ENCODE measurements at regions not wholly inside any gene's neighbourhood (a gene's known extent, or its start where the extent isn't known, plus 50 kb on each side); places are given as distances from the start of the nearest gene placed in this dataset.

DNA sequence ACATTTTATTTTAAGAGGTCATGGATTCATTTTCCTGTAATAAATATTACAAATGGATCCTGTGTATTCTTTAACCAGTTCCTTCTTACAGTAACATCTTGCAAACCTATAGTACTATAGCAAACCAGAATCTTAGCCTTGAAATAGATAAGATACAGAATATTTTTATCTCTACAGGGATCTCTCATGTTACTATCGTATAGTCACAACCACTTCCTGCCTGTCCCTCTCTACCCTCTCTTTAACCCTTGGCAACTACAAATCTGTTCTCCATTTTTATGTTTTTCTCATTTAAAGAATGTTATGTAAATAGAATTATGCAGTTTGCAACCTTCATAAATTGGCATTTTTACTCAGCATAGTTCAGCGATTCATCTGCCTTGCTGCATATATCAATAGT, 454.0 kb downstream of the DIRAS2 start:
- TF ChIP-seq, protein P1, sequence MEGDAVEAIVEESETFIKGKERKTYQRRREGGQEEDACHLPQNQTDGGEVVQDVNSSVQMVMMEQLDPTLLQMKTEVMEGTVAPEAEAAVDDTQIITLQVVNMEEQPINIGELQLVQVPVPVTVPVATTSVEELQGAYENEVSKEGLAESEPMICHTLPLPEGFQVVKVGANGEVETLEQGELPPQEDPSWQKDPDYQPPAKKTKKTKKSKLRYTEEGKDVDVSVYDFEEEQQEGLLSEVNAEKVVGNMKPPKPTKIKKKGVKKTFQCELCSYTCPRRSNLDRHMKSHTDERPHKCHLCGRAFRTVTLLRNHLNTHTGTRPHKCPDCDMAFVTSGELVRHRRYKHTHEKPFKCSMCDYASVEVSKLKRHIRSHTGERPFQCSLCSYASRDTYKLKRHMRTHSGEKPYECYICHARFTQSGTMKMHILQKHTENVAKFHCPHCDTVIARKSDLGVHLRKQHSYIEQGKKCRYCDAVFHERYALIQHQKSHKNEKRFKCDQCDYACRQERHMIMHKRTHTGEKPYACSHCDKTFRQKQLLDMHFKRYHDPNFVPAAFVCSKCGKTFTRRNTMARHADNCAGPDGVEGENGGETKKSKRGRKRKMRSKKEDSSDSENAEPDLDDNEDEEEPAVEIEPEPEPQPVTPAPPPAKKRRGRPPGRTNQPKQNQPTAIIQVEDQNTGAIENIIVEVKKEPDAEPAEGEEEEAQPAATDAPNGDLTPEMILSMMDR (IDR thresholded peaks at IDR 0.05): no peak
- TF ChIP-seq POLR2A (IDR thresholded peaks at IDR 0.05) (no peak), POLR2AphosphoS5 (IDR thresholded peaks at IDR 0.05) (no peak)

Measured in breast epithelium (tissue), 3 donors.